DOHH2 (cell line): ENCODE measurements at regions not wholly inside any gene's neighbourhood (a gene's known extent, or its start where the extent isn't known, plus 50 kb on each side); places are given as distances from the start of the nearest gene placed in this dataset.

Experiments
- H3F3A ChIP-seq: fragments of 200-600 bp; sonication (generic), shearing (Covaris generic); 2 replicates; pipeline ENCODE4 v1.6.0; 2016; ENCODE audit warnings: antibody characterized with exemption, mild to moderate bottlenecking; ENCODE audit not compliant: control insufficient read depth, insufficient read depth
- H3K27ac ChIP-seq: fragments of 200-600 bp; sonication (generic); 2 replicates; pipeline ENCODE4 v1.5.1; 2014; ENCODE audit warnings: low read depth, mild to moderate bottlenecking, low read length, moderate library complexity
- H3K27me3 ChIP-seq: fragments of 200-600 bp; sonication (generic); 2 replicates; pipeline ENCODE4 v1.6.1; 2014; ENCODE audit warnings: mild to moderate bottlenecking, low read length, mixed read lengths; ENCODE audit not compliant: control insufficient read depth
- H3K36me3 ChIP-seq: fragments of 200-600 bp; sonication (generic); 2 replicates; pipeline ENCODE4 v1.6.1; 2014; ENCODE audit warnings: mild to moderate bottlenecking, low read length, moderate library complexity, mixed read lengths; ENCODE audit not compliant: control insufficient read depth
- H3K4me1 ChIP-seq: fragments of 200-600 bp; sonication (generic); 2 replicates; pipeline ENCODE4 v1.6.1; 2014; ENCODE audit warnings: mild to moderate bottlenecking, low read length, mixed read lengths; ENCODE audit not compliant: control insufficient read depth
- H3K4me2 ChIP-seq: fragments of 200-600 bp; sonication (generic); 2 replicates; pipeline ENCODE4 v1.6.0; 2014; ENCODE audit warnings: mild to moderate bottlenecking, low read length, moderate library complexity
- H3K4me3 ChIP-seq: fragments of 200-600 bp; sonication (generic); 2 replicates; pipeline ENCODE4 v1.5.1; 2014; ENCODE audit warnings: mild to moderate bottlenecking, low read length, mixed read lengths
- H3K79me2 ChIP-seq: fragments of 200-600 bp; sonication (generic); 2 replicates; pipeline ENCODE4 v1.6.1; 2014; ENCODE audit warnings: mild to moderate bottlenecking, low read length, mixed read lengths; ENCODE audit not compliant: control insufficient read depth
- H3K9me2 ChIP-seq: fragments of 200-600 bp; sonication (generic); replicated peaks from 2 replicates; pipeline ENCODE4 v1.6.1; 2014; ENCODE audit warnings: mild to moderate bottlenecking, low read length, mixed read lengths; ENCODE audit not compliant: control insufficient read depth
- H3K9me3 ChIP-seq: fragments of 200-600 bp; sonication (generic); 2 replicates; pipeline ENCODE4 v1.6.1; 2014; ENCODE audit warnings: antibody characterized with exemption, low read length, mixed read lengths; ENCODE audit not compliant: control insufficient read depth, insufficient read depth
- H4K20me1 ChIP-seq: fragments of 200-600 bp; sonication (generic); 2 replicates; pipeline ENCODE4 v1.6.0; 2014; ENCODE audit warnings: low read depth, mild to moderate bottlenecking, antibody characterized with exemption, low read length, moderate library complexity; ENCODE audit not compliant: control insufficient read depth, insufficient read depth
- CTCF ChIP-seq: fragments of 200-600 bp; sonication (generic); IDR thresholded peaks from one replicate; pipeline ENCODE4 v1.5.1; 2014; ENCODE audit warnings: antibody characterized with exemption, mild to moderate bottlenecking, low read depth, low read length; ENCODE audit not compliant: poor library complexity, severe bottlenecking
- EZH2phosphoT487 ChIP-seq: fragments of 200-600 bp; sonication (generic); IDR thresholded peaks from 2 replicates; pipeline ENCODE4 v1.6.1; 2017; ENCODE audit warnings: borderline replicate concordance, mild to moderate bottlenecking, antibody characterized with exemption, low read length, moderate library complexity, mixed read lengths

- Histone ChIP-seq H3K27me3 (peaks cover 16% of the 10 kb centered on the region), H3K27ac (no peak overlapping the region), H3K4me3 (no peak overlapping the region), H3K9me2 (no peaks in the 10 kb centered on the region), H3F3A (no peaks in the 10 kb centered on the region), H3K4me1 (no peaks in the 10 kb centered on the region), H3K36me3 (no peaks in the 10 kb centered on the region), H3K4me2 (no peak overlapping the region), H4K20me1 (no peaks in the 10 kb centered on the region), H3K79me2 (no peaks in the 10 kb centered on the region), H3K9me3 (no peaks in the 10 kb centered on the region)
- TF ChIP-seq CTCF: no peak
- no peak for TF ChIP-seq EZH2phosphoT487
Measured at GRCh38 chr18:54043484-54044251, 180.8 kb downstream of the MBD2 start.

- TF ChIP-seq EZH2phosphoT487 (no peak), CTCF (no peak)
- Histone ChIP-seq H3K9me2 (no peaks in the 10 kb centered on the region), H4K20me1 (no peaks in the 10 kb centered on the region), H3K4me1 (no peaks in the 10 kb centered on the region), H3K4me2 (no peak overlapping the region), H3K36me3 (no peaks in the 10 kb centered on the region), H3K4me3 (no peak overlapping the region), H3K27me3 (peaks cover 15% of the 10 kb centered on the region; the same call in 1 of the 2 replicates), H3F3A (no peaks in the 10 kb centered on the region), H3K9me3 (no peaks in the 10 kb centered on the region), H3K27ac (no peak overlapping the region), H3K79me2 (no peaks in the 10 kb centered on the region)
Measured at GRCh38 chr18:54035927-54036326, 188.5 kb downstream of the MBD2 start.

DNA sequence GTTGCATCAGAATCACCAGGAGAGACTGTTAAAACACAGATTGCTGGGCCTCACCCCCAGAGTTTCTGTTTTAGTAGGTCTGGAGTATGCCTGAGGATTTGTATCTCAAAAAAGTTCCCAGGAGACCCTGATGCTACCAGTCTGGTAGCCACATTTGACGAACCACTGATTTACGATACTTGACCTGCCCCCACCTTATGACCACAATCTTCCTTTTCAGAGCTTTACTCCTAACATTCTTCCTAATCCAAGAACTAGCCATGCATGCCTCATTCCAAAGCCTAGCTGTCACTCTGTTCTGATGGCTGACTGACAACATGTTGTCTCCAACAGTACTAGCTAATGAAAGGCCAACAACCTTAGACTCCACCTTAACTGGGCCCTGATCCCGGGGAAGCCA lies 191.4 kb downstream of the MBD2 start:
- Histone ChIP-seq H3K4me2 (no peak overlapping the region), H3K27me3 (0 out of 2 replicates have a peak, but pooled peaks cover 2% of the 10 kb centered on the region)

More for the DNA sequence above, 191.4 kb downstream of the MBD2 start:
- H3K27ac ChIP-seq: no peak overlapping the region
- no peak overlapping the region for H3K4me3 ChIP-seq
- H3K9me2 ChIP-seq: no peaks in the 10 kb centered on the region
- no peaks in the 10 kb centered on the region for H3K9me3 ChIP-seq
- no peaks in the 10 kb centered on the region for H3F3A ChIP-seq
- H3K79me2 ChIP-seq: no peaks in the 10 kb centered on the region
- no peaks in the 10 kb centered on the region for H3K4me1 ChIP-seq
- TF ChIP-seq EZH2phosphoT487: no peak
- no peak for TF ChIP-seq CTCF
- H3K36me3 ChIP-seq: no peaks in the 10 kb centered on the region
- no peaks in the 10 kb centered on the region for H4K20me1 ChIP-seq
